Gastroesophageal sphincter (tissue), 4 donors: ENCODE measurements at regions not wholly inside any gene's neighbourhood (a gene's known extent, or its start where the extent isn't known, plus 50 kb on each side); places are given as distances from the start of the nearest gene placed in this dataset.

Experiments
- ATAC-seq: fragments of 150-250 bp; one replicate; pipeline ENCODE4 v1.9.1; 2016; ENCODE audit warnings: mild to moderate bottlenecking, moderate library complexity
- H3K27ac ChIP-seq, 4 donors: fragments of 200-600 bp; sonication (generic) in 3 of 4; 1 replicate in 3 of 4; 2 replicates in 1 of 4; pipeline ENCODE4 v1.5.1; 2016 to 2019
- H3K27me3 ChIP-seq: fragments of 200-600 bp; sonication (generic); one replicate; pipeline ENCODE4 v1.5.1; 2019
- H3K36me3 ChIP-seq, 2 donors: fragments of 200-600 bp; sonication (generic); one replicate each; pipeline ENCODE4 v1.5.1; 2019; ENCODE audit warnings: control low read depth in 1 of 2
- H3K4me1 ChIP-seq, 3 donors: fragments of 200-600 bp; sonication (generic); 1 replicate in 2 of 3; 2 replicates in 1 of 3; pipeline ENCODE4 v1.5.1; 2016 to 2019; ENCODE audit warnings: control low read depth in 2 of 3
- H3K4me3 ChIP-seq, 2 donors: fragments of 200-600 bp; sonication (generic); one replicate each; pipeline ENCODE4 v1.5.1; 2019; ENCODE audit warnings: mild to moderate bottlenecking in 1 of 2, moderate library complexity in 1 of 2
- H3K9me3 ChIP-seq, 3 donors: fragments of 200-600 bp; sonication (generic); one replicate each; pipeline ENCODE4 v1.5.1; 2017 to 2019; ENCODE audit warnings: control low read depth in 2 of 3
- CTCF ChIP-seq, 4 experiments: fragments of 200-600 bp in 2 of 4; fragments of 450-650 bp in 2 of 4; sonication (generic) in 1 of 4; IDR thresholded peaks; one replicate each; pipeline ENCODE4 v1.5.1; 2017 to 2019; ENCODE audit warnings: antibody characterized with exemption in 4 of 4, mild to moderate bottlenecking in 2 of 4, moderate library complexity in 2 of 4
- EP300 ChIP-seq: sonication (generic); formaldehyde crosslinking; IDR thresholded peaks from one replicate; pipeline ENCODE4 v1.6.1; 2017; ENCODE audit warnings: antibody characterized with exemption, mild to moderate bottlenecking
- POLR2A ChIP-seq, 2 donors: fragments of 450-650 bp; IDR thresholded peaks; one replicate each; pipeline ENCODE4 v1.6.1; 2017; ENCODE audit warnings: antibody characterized with exemption in 2 of 2, mild to moderate bottlenecking in 2 of 2, moderate library complexity in 1 of 2
- POLR2AphosphoS5 ChIP-seq: sonication (generic); formaldehyde crosslinking; IDR thresholded peaks from one replicate; pipeline ENCODE4 v1.6.1; 2017; ENCODE audit warnings: antibody characterized with exemption
- WGBS, 2 donors: methylation state at CpG; one replicate each; pipeline ENCODE4 v1.1.5; 2018; ENCODE audit warnings: low coverage in 1 of 2; 5-methylcytosine and 5-hydroxymethylcytosine counted together

- Histone ChIP-seq H3K4me3 (no peak overlapping the region), H3K36me3 (no peaks in the 10 kb centered on the region), H3K27ac (no peak overlapping the region), H3K27me3 (no peaks in the 10 kb centered on the region), H3K9me3 (no peaks in the 10 kb centered on the region), H3K4me1 (peaks cover 3 to 68% (median 10%) of the 10 kb centered on the region in 3 donors)
- ATAC-seq = no peak
- TF ChIP-seq EP300 = no peak
- TF ChIP-seq POLR2A (IDR thresholded peaks at IDR 0.05) = no peak
- no peak for TF ChIP-seq POLR2AphosphoS5
- no peak for TF ChIP-seq CTCF (IDR thresholded peaks at IDR 0.05)
Observed at GRCh38 chr2:217629347-217629746, 373.4 kb downstream of the TNS1 start.

GRCh38 chr2:217628061-217628460, 374.7 kb downstream of the TNS1 start:
- Histone ChIP-seq H3K27ac (peak overlapping the region in 3 of 4 donors; percentile 20 to 62 (median 57)), H3K9me3 (no peaks in the 10 kb centered on the region), H3K4me3 (no peak overlapping the region), H3K27me3 (no peaks in the 10 kb centered on the region), H3K36me3 (no peaks in the 10 kb centered on the region), H3K4me1 (peaks cover 3 to 58% (median 10%) of the 10 kb centered on the region in 3 donors)
- 50 to 86% methylated on average over 1 to 2 of the region's 2 CpGs for WGBS, 2 donors
- no peak for ATAC-seq
- TF ChIP-seq POLR2A (IDR thresholded peaks at IDR 0.05) = no peak

GRCh38 chr2:217626926-217627325, 375.9 kb downstream of the TNS1 start:
- H3K27me3 ChIP-seq = no peaks in the 10 kb centered on the region
- no peaks in the 10 kb centered on the region for H3K36me3 ChIP-seq
- WGBS, 2 donors = 93 to 98% methylated on average over 4 to 5 of the region's 5 CpGs
- H3K9me3 ChIP-seq = no peaks in the 10 kb centered on the region
- no peak for TF ChIP-seq CTCF (IDR thresholded peaks at IDR 0.05)
- TF ChIP-seq EP300 = no peak
- no peak for TF ChIP-seq POLR2AphosphoS5
- no peak for TF ChIP-seq POLR2A (IDR thresholded peaks at IDR 0.05)
- H3K4me1 ChIP-seq = peaks cover 3 to 58% (median 20%) of the 10 kb centered on the region in 3 donors
- peak overlapping the region in 1 of 4 donors; percentile 18 for H3K27ac ChIP-seq
- H3K4me3 ChIP-seq = no peak overlapping the region
- no peak for ATAC-seq

- H3K27me3 ChIP-seq = no peaks in the 10 kb centered on the region
- H3K27ac ChIP-seq = peak overlapping the region in 3 of 4 donors; percentile 4 to 18 (median 10)
- no peak overlapping the region for H3K4me3 ChIP-seq
- H3K9me3 ChIP-seq = no peaks in the 10 kb centered on the region
- peak; percentile 73 for ATAC-seq
- WGBS, 2 donors = 26 to 27% methylated on average over 4 of the region's 4 CpGs
- peaks cover 3 to 59% (median 23%) of the 10 kb centered on the region in 3 donors for H3K4me1 ChIP-seq
- no peaks in the 10 kb centered on the region for H3K36me3 ChIP-seq
- TF ChIP-seq EP300 (no peak), POLR2A (IDR thresholded peaks at IDR 0.05) (no peak), POLR2AphosphoS5 (peak; percentile 67)
Observed at GRCh38 chr2:217625557-217626169, 377.1 kb downstream of the TNS1 start.

- no peak for ATAC-seq
- no peaks in the 10 kb centered on the region for H3K27me3 ChIP-seq
- no peaks in the 10 kb centered on the region for H3K9me3 ChIP-seq
- no peaks in the 10 kb centered on the region for H3K36me3 ChIP-seq
- H3K4me1 ChIP-seq = peaks cover 3 to 44% (median 23%) of the 10 kb centered on the region in 3 donors
- TF ChIP-seq POLR2A (IDR thresholded peaks at IDR 0.05) (no peak), EP300 (no peak), POLR2AphosphoS5 (no peak), CTCF (IDR thresholded peaks at IDR 0.05) (no peak)
- 86 to 100% methylated on average over 2 of the region's 2 CpGs for WGBS, 2 donors
- peak overlapping the region in 2 of 4 donors; percentile 47 to 58 for H3K27ac ChIP-seq
- H3K4me3 ChIP-seq = no peak overlapping the region
Observed at GRCh38 chr2:217623281-217623912, 379.4 kb downstream of the TNS1 start.
